Type B pancreatic cell (in vitro differentiated cells): ENCODE measurements at regions not wholly inside any gene's neighbourhood (a gene's known extent, or its start where the extent isn't known, plus 50 kb on each side); places are given as distances from the start of the nearest gene placed in this dataset.

ENCODE experiments used
- DNase-seq: peaks from one replicate; pipeline ENCODE4 v3.0.0; 2021; ENCODE audit warnings: mixed read lengths; ENCODE audit not compliant: unreplicated experiment; ENCODE audit errors: extremely low spot score
- H3K27ac Mint-ChIP-seq: 2 replicates; pipeline ENCODE4 v1.8.0; 2021; ENCODE audit warnings: mild to moderate bottlenecking, mixed read lengths
- H3K27me3 Mint-ChIP-seq: 2 replicates; pipeline ENCODE4 v1.8.0; 2021; ENCODE audit warnings: mixed read lengths
- H3K36me3 Mint-ChIP-seq: 2 replicates; pipeline ENCODE4 v1.8.0; 2021; ENCODE audit warnings: mixed read lengths
- H3K4me1 Mint-ChIP-seq: one replicate; pipeline ENCODE4 v1.8.0; 2021; ENCODE audit warnings: mixed read lengths; ENCODE audit not compliant: unreplicated experiment
- H3K4me3 Mint-ChIP-seq: 2 replicates; pipeline ENCODE4 v1.8.0; 2021; ENCODE audit warnings: mild to moderate bottlenecking, mixed read lengths
- H3K9me3 Mint-ChIP-seq: 2 replicates; pipeline ENCODE4 v1.8.0; 2021; ENCODE audit warnings: mixed read lengths
- CTCF ChIP-seq: fragments of 200-600 bp; sonication (generic); conservative IDR thresholded peaks from 2 replicates; pipeline ENCODE4 v1.5.0; 2021; ENCODE audit warnings: antibody characterized with exemption, mild to moderate bottlenecking

GRCh38 chr13:80633251-80633650, 292.3 kb upstream of the SPRY2 start:
- Mint-ChIP-seq H3K36me3 (no peaks in the 10 kb centered on the region), H3K4me1 (no peaks in the 10 kb centered on the region), H3K27me3 (no peaks in the 10 kb centered on the region), H3K9me3 (no peaks in the 10 kb centered on the region), H3K4me3 (no peak overlapping the region), H3K27ac (no peak overlapping the region)
- TF ChIP-seq CTCF: no peak
- DNase-seq: no peak

GRCh38 chr13:80630685-80631121, 289.8 kb upstream of the SPRY2 start:
- no peak for DNase-seq
- Mint-ChIP-seq H3K36me3 (no peaks in the 10 kb centered on the region), H3K27ac (no peak overlapping the region), H3K4me1 (no peaks in the 10 kb centered on the region), H3K9me3 (no peaks in the 10 kb centered on the region), H3K4me3 (no peak overlapping the region), H3K27me3 (no peaks in the 10 kb centered on the region)
- no peak for TF ChIP-seq CTCF

GRCh38 chr13:80618781-80619180, 277.9 kb upstream of the SPRY2 start:
- no peak for DNase-seq
- H3K4me3 Mint-ChIP-seq: no peak overlapping the region
- H3K27ac Mint-ChIP-seq: no peak overlapping the region
- no peaks in the 10 kb centered on the region for H3K4me1 Mint-ChIP-seq
- no peaks in the 10 kb centered on the region for H3K27me3 Mint-ChIP-seq
- no peaks in the 10 kb centered on the region for H3K9me3 Mint-ChIP-seq
- no peak for TF ChIP-seq CTCF
- no peaks in the 10 kb centered on the region for H3K36me3 Mint-ChIP-seq

- TF ChIP-seq CTCF: no peak
- Mint-ChIP-seq H3K4me3 (no peak overlapping the region), H3K9me3 (no peaks in the 10 kb centered on the region), H3K4me1 (no peaks in the 10 kb centered on the region), H3K36me3 (no peaks in the 10 kb centered on the region), H3K27me3 (no peaks in the 10 kb centered on the region), H3K27ac (no peak overlapping the region)
- DNase-seq: no peak
These were observed 271.9 kb upstream of the SPRY2 start for GRCh38 chr13:80612804-80613203.

- H3K4me1 Mint-ChIP-seq: no peaks in the 10 kb centered on the region
- no peak overlapping the region for H3K4me3 Mint-ChIP-seq
- no peaks in the 10 kb centered on the region for H3K36me3 Mint-ChIP-seq
- H3K27ac Mint-ChIP-seq: no peak overlapping the region
- no peak for DNase-seq
- peaks cover 6% of the 10 kb centered on the region for H3K9me3 Mint-ChIP-seq
- no peak for TF ChIP-seq CTCF
- no peaks in the 10 kb centered on the region for H3K27me3 Mint-ChIP-seq
These were observed 270.4 kb upstream of the SPRY2 start for GRCh38 chr13:80611310-80611709.

GRCh38 chr13:80605716-80606115, 264.8 kb upstream of the SPRY2 start:
- peaks cover 6% of the 10 kb centered on the region for H3K9me3 Mint-ChIP-seq
- TF ChIP-seq CTCF: no peak
- H3K36me3 Mint-ChIP-seq: no peaks in the 10 kb centered on the region
- DNase-seq: no peak
- H3K27me3 Mint-ChIP-seq: no peaks in the 10 kb centered on the region
- H3K4me3 Mint-ChIP-seq: no peak overlapping the region
- H3K27ac Mint-ChIP-seq: no peak overlapping the region
- no peaks in the 10 kb centered on the region for H3K4me1 Mint-ChIP-seq
